AG09319 (cell line): ENCODE measurements at regions not wholly inside any gene's neighbourhood (a gene's known extent, or its start where the extent isn't known, plus 50 kb on each side); places are given as distances from the start of the nearest gene placed in this dataset.

Source experiments
- DNase-seq: peaks from one replicate; pipeline ENCODE4 v3.0.0-alpha.2; 2010; ENCODE audit warnings: low read depth; ENCODE audit errors: extremely low read depth
- TF ChIP-seq, protein P1 (sequence below): IDR thresholded peaks from 2 replicates; pipeline ENCODE4 v1.5.1; 2011; ENCODE audit warnings: low read depth, mild to moderate bottlenecking, inconsistent platforms, low read length, moderate library complexity

DNA sequence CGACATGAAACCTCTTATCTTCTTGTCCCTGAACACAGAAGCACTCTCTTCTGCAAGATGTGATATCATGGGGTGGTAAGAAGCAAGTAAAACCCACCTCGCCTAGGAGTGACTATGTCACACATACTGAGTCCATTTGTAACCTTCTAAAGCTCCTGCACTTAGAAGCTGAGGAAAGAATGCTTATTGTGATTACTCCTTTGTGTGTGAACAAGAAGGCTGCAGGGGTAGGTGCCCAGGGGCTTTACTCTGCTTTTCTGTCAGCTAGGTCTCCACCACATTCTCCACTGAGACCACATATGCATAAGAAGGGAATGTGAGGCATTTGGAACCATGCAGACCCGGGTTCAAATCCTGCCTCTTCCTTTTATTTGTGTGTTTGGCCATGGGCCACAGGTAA is 144.3 kb downstream of the DMRTA2 start:
- TF ChIP-seq, protein P1, sequence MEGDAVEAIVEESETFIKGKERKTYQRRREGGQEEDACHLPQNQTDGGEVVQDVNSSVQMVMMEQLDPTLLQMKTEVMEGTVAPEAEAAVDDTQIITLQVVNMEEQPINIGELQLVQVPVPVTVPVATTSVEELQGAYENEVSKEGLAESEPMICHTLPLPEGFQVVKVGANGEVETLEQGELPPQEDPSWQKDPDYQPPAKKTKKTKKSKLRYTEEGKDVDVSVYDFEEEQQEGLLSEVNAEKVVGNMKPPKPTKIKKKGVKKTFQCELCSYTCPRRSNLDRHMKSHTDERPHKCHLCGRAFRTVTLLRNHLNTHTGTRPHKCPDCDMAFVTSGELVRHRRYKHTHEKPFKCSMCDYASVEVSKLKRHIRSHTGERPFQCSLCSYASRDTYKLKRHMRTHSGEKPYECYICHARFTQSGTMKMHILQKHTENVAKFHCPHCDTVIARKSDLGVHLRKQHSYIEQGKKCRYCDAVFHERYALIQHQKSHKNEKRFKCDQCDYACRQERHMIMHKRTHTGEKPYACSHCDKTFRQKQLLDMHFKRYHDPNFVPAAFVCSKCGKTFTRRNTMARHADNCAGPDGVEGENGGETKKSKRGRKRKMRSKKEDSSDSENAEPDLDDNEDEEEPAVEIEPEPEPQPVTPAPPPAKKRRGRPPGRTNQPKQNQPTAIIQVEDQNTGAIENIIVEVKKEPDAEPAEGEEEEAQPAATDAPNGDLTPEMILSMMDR, result no peak
- no peak for DNase-seq

DNA sequence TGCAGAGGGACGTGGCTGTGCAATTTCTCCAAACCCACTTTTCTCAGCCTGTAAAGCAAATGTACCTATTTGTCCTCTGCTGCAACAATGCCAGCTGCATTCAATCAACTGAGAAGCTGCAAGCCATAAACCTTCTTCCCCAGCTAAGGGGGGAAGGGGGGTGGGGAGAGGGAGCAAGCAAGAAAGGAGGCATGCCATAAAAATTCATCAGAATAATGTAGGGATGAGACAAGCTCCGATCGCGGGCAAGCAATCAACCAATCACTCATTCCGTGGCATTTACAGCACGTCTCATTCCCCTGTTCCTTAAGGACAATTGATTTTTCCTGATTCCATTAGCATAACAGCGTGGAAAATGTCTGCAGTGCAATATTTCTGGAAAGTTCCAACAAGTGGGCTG is 144.8 kb downstream of the DMRTA2 start:
- TF ChIP-seq, protein P1, result no peak
- no peak for DNase-seq

DNA sequence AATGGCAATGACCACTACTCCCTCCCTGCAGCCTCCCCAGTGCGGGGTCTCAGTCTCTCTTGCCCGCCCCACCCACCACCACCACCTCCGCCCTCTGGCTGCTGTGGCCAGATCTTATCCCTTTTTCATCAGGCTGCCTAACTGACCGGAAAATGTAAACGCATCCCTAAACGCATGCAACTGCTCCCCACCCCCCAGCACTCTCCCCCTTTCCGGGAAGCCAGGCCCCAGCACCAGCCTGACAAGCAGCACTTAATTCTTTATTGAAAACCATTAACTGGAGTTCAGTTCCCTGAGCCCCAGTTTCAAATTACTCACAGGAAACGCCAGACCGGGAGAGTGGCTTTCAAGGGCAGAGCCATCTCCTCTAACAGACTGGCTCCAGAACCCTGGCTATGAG is 147.7 kb downstream of the DMRTA2 start:
- DNase-seq, result no peak
- TF ChIP-seq, protein P1, result no peak

DNA sequence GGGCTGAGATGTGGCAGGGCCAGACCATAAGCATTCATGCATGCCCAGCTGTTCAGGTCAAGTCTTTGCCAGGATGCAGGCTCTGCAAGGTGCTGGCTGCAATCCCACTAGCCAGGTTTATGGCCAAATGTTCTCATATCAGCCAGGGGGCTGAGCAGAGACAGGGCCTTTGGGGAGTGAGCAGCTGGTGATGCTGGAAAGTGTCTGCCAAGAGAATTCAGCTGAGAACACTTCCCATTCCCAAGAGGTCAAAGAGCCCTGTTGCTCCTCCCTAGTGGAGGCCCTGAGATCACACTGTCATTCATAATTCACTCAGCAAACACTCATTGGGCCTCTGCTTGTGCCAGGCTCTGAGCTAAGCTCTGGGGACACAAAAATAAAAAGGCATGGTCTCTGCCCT is 150.3 kb downstream of the DMRTA2 start:
- TF ChIP-seq, protein P1, result no peak
- no peak for DNase-seq

DNA sequence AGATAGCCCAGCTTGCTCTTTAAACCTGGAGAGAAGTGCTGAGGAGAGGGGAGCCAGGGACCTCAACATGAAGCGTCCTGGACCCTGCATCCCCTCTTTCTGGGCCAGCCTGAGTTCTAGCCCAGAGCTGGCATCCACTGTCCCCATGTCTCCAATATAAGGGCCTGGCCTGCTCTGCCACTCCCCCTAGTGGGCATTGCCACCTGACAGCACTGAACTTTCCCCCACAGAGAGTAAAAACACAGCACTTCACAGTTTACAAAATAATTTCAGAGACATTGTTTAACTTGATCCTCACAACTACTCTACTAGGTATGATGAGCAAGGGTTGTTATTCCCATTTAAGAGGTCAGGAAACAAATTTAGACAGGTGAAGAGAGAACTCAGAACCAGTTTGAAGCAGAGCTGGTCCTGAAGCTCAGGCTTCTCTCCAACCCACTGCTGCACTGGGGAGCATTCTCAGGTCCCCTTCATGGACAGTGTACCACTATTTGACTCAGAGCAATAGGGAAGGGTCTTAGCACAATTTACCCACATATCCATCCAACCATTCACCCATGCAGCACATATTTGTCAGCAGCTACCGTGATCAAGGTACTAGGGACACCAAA is 151.2 kb downstream of the DMRTA2 start:
- TF ChIP-seq, protein P1, result peak; percentile 27
- DNase-seq, result no peak

DNA sequence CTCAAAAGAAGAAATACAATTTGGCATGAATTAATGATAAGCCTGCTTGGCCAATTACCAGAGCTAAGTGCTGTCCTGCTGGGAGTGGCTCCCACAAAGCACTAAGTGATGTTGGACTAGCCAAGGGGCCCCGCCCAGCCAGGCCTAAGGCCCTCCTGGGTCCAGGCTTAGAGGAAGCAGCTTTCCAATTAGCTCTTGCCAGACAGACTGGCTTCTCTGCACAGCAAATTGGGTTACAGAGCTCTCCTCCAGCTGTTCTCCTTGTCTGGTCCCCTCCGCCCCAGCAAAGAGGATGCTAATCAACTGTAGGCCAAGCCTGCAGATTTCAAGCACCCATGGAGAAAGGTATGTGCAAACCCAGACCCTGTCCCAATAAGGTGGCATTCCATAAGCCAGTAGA is 151.9 kb downstream of the DMRTA2 start:
- TF ChIP-seq, protein P1, result no peak
- DNase-seq, result no peak

DNA sequence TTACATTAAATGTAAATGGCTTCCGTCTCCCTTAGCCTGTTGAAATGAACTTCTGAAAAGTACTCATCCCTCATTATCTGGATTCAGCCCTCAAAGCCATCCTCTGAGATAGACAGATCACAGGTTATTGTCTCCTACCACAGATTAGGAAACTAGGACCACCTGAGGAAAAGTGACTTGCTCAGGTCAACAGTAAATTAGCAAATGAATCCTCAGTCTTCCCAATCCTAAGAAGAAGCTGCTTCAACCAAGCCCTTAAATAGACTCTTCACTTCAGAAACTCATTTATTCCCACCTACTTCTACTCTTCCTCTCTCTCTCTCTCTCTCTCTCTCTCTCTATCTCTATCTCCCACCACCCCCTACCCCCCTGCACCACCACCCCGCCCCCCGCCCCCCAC is 152.3 kb downstream of the DMRTA2 start:
- TF ChIP-seq, protein P1, result no peak
- DNase-seq, result no peak
